ENCODE measurements at regions not wholly inside any gene's neighbourhood (a gene's known extent, or its start where the extent isn't known, plus 50 kb on each side); places are given as distances from the start of the nearest gene placed in this dataset.

- ATAC-seq, result no peak
- intact Hi-C loops (cut with DNase I, micrococcal nuclease), result no loop called here
- DNase-seq, result no peak
These were observed 94.0 kb upstream of the GNAO1 start for GRCh38 chr16:56097306-56097705.

DNA sequence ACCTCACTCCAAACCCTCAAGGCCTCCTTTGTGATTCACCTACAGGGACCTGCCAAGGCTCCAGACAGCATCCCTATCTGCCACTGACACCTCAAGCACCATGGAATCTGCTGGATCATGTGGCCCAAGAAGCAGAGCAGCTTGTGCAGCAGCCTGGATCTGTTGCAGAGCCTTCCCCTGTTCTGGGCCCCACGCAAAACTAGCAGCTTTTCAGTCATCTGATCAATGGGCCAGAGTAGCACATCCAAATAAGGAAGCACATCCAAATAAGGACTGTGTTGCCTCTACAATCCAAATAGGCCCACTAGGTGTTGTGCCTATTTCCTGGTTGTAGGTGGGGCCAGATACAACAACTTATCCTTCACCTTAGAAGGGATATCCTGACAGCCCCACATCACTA is 97.1 kb upstream of the GNAO1 start:
- ATAC-seq (no peak), DNase-seq (no peak)
- intact Hi-C loops (cut with DNase I, micrococcal nuclease), result no loop called here

DNA sequence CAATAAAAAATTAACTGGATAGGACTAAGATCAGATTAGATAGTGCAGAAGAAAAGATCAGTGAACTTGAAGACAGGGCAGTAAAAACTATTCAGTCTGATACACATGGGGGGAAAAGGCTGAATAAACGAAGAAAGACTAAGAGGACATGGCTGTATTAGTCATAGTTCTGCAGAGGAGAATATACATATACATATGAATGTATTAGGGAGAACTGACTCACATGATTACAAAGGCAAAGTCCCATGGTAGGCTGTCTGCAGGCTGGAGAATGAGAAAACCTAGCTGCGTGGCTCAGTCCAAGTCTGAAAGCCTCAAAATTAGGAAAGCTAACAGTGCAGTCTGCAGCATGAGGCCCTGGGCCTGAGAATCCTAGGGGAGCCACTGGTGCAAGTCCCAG is 98.2 kb upstream of the GNAO1 start:
- DNase-seq (no peak), ATAC-seq (no peak)
- intact Hi-C loops (cut with DNase I, micrococcal nuclease), result no loop called here

GRCh38 chr16:56090076-56090475 is 101.2 kb upstream of the GNAO1 start:
- intact Hi-C loops (cut with DNase I, micrococcal nuclease), result no loop called here
- ATAC-seq, result no peak
- no peak for DNase-seq

GRCh38 chr16:56087626-56088025 is 103.7 kb upstream of the GNAO1 start:
- DNase-seq (no peak), ATAC-seq (no peak)
- intact Hi-C loops (cut with DNase I, micrococcal nuclease), result no loop called here

DNA sequence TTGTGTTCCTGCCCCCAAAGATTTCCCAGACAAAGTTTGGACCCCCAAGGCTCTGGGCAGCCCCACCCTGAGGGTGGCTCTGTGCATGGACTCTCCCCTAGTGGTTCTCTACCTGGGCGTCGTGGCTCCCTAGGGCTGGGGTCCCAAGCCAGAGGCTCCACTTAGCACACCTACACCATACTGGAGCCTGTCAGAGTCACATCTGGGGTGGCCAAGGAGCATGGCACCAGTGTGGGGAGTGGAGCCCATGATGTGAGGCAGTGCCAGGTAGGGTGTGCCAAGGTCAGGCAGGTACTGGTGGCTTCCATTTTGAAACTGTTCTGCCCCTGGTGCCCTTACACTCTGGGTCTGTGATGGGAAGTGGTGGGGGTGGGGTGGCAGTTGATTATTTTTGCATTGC is 109.9 kb upstream of the GNAO1 start:
- DNase-seq (no peak), ATAC-seq (no peak)
- intact Hi-C loops (cut with DNase I, micrococcal nuclease), result no loop called here

GRCh38 chr16:56075732-56076388 is 115.4 kb upstream of the GNAO1 start:
- ATAC-seq, result no peak
- DNase-seq, result no peak
- intact Hi-C loops (cut with DNase I, micrococcal nuclease), result no loop called here

DNA sequence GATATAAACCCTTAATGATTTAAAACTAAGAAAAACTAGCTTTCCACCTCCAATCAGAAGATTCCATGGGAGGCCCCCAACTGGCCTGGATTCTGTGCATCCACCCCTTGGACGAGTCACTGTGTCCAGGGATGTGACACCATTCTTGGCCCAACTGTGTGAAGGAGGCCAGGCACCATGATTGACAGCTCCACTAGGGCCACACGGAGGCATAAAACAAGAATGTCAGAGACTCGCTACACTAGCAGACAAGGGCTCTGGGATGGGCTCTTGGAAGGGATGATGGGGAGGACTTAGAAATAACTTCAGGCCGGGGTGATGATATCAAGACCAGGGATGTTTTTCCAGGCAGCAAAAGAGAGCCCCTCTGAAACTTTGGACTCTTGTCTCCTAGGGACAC is 117.8 kb upstream of the GNAO1 start:
- intact Hi-C loops (cut with DNase I, micrococcal nuclease), result no loop called here
- ATAC-seq, result no peak
- DNase-seq, result no peak

DNA sequence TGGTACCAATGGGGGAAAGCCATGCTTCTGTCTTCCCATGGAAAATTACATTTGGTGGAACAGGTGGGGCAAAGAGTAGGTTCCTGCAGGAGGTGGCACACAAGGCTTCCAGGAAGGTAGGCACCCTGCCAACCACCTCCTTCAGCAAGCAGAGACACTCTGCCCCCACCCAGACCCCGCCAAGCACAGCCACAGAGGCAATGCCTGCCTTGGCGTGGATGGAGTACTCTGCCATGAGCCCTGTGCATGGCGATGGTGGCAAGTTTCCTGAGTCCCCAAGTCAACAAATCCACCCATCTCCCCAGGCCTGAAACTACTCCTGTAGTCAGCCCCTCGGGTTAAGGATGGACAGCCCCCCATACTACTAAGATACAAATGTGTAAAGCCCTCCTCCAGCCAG is 119.2 kb upstream of the GNAO1 start:
- DNase-seq (no peak), ATAC-seq (no peak)
- intact Hi-C loops (cut with DNase I, micrococcal nuclease), result no loop called here

DNA sequence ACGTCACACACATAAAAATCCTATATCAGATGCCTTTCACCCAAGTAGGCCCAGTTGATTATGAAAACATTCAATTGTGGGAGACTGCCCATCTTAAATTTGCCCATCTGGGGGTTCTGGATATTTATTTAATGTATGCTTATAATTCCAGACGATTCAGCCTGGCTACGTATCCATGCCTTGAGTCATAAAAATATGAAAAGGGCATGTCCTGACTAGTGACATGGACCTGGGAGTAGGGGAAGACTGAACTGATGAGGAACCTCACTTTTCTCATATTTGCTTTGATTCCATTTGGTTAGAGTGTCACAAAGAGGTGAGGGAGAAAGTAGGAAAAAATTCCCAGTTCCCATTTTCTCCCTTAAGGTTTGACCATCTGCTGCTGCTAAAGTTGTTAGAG is 122.5 kb upstream of the GNAO1 start:
- DNase-seq, result no peak
- no peak for ATAC-seq
- intact Hi-C loops (cut with DNase I, micrococcal nuclease), result no loop called here

GRCh38 chr16:56068314-56068713 is 123.0 kb upstream of the GNAO1 start:
- intact Hi-C loops (cut with DNase I, micrococcal nuclease), result no loop called here
- DNase-seq (no peak), ATAC-seq (no peak)

DNA sequence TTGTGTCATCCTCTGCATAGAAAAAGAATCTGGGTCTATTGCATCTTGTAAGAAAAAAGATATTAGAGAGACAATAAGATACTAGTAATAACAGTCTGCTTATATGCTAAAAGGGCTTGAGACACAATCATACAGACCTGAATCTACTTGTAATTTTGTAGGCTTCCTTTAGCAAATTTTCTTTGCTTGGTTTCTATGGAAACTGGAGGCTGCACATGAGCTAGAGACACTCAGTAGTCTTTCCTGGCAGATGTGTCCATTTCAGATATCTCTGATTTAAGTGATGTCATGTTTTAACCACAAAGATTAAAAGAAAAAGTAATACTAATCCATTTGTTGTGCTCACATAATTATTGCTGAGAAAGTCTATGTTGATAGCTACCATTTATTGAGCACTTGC is 123.9 kb upstream of the GNAO1 start:
- no peak for ATAC-seq
- intact Hi-C loops (cut with DNase I, micrococcal nuclease), result no loop called here
- no peak for DNase-seq

DNA sequence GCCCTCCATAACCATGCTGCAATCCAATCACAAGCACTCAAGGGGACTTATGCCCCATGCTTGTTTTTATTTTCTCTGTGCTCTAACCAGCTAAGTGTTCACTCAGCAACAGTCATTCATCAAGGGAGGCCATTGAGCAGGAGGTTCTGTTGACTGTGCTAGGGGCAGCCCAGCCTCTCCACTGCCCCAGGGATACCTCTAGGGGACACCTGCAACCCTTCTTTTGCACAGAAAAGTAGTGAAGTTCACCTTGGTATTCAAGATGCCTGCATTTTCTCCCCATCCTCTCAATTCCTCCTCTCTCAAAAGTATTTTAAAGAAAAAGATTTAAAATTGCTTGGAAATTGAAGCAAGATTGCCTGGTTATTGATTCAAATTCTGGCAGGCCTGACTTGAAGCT is 124.7 kb upstream of the GNAO1 start:
- intact Hi-C loops (cut with DNase I, micrococcal nuclease), result no loop called here
- ATAC-seq (no peak), DNase-seq (no peak)

DNA sequence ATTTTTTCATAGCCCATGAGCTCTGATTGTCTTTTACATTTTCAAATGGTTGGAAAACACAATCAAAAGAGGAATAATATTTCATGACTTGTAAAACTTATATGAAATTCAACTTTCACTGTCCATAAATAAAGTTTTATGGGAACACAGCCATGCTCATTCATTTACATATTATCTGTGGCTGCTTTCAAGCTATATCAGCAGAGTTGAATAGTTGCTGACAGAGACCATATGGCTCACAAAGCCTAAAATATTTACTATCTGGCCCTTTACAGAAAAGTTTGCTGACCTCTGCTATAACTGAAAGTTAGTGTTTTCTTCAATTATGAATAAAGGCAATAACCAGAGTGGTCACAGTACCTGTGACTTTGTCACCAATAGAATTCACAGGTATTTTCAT is 128.2 kb upstream of the GNAO1 start:
- ATAC-seq (no peak), DNase-seq (no peak)
- intact Hi-C loops (cut with DNase I, micrococcal nuclease), result no loop called here

- ATAC-seq (no peak), DNase-seq (no peak)
- intact Hi-C loops (cut with DNase I, micrococcal nuclease), result no loop called here
These were observed 134.1 kb upstream of the GNAO1 start for GRCh38 chr16:56057151-56057550.

- intact Hi-C loops (cut with DNase I, micrococcal nuclease), result no loop called here
These were observed 140.4 kb upstream of the GNAO1 start for GRCh38 chr16:56050916-56051315.

GRCh38 chr16:56048425-56049105 is 142.7 kb upstream of the GNAO1 start:
- no peak for ATAC-seq
- DNase-seq, result no peak
- intact Hi-C loops (cut with DNase I, micrococcal nuclease), result loop anchor here in 1 of 2 donors (10.0 kb wide), 1 partner anchor 266 kb away; no protein-coding TSS in a partner anchor

More at GRCh38 chr16:56050916-56051315, 140.4 kb upstream of the GNAO1 start:
- DNase-seq, result no peak
- ATAC-seq, result no peak

GRCh38 chr16:56047307-56048234 is 143.7 kb upstream of the GNAO1 start:
- DNase-seq, result no peak
- intact Hi-C loops (cut with DNase I, micrococcal nuclease), result loop anchor here in 1 of 2 donors (10.0 kb wide), 1 partner anchor 267 kb away; no protein-coding TSS in a partner anchor
- ATAC-seq, result no peak

GRCh38 chr16:56042416-56042815 is 148.9 kb upstream of the GNAO1 start:
- intact Hi-C loops (cut with DNase I, micrococcal nuclease), result loop anchor here in 1 of 2 donors (10.0 kb wide), 1 partner anchor 272 kb away; no protein-coding TSS in a partner anchor
- ATAC-seq (no peak), DNase-seq (no peak)

Data from left colon (tissue), 2 donors.